DND-41 (cell line): ENCODE measurements at regions not wholly inside any gene's neighbourhood (a gene's known extent, or its start where the extent isn't known, plus 50 kb on each side); places are given as distances from the start of the nearest gene placed in this dataset.
"Not testable (repeated sequence)": the region's sequence is repeated elsewhere in the genome, so short reads cannot be mapped to it uniquely, and the experiment has no call there.

Source experiments
- ATAC-seq: fragments of 200-7000 bp; cut with Tn5 transposase; 3 replicates; pipeline ENCODE4 v1.9.1; 2021; ENCODE audit warnings: low read depth; ENCODE audit not compliant: insufficient read depth
- DNase-seq: peaks from one replicate; pipeline ENCODE4 v3.0.0-alpha.2; 2020
- H2AFZ ChIP-seq: 2 replicates; pipeline ENCODE4 v1.6.0; 2012; ENCODE audit warnings: low read depth, low read length
- H3K27ac ChIP-seq: 2 replicates; pipeline ENCODE4 v1.5.1; 2012; ENCODE audit warnings: low read length, inconsistent platforms
- H3K27me3 ChIP-seq: fragments of 200-600 bp; sonication (generic); 2 replicates; pipeline ENCODE4 v1.6.0; 2012; ENCODE audit warnings: low read length, mild to moderate bottlenecking, inconsistent platforms; ENCODE audit not compliant: insufficient read depth, poor library complexity
- H3K36me3 ChIP-seq: 2 replicates; pipeline ENCODE4 v1.5.1; 2012; ENCODE audit warnings: low read length, inconsistent platforms; ENCODE audit not compliant: insufficient read depth
- H3K4me1 ChIP-seq: 2 replicates; pipeline ENCODE4 v1.5.1; 2012; ENCODE audit warnings: mild to moderate bottlenecking, low read length; ENCODE audit not compliant: insufficient read depth
- H3K4me2 ChIP-seq: 2 replicates; pipeline ENCODE4 v1.6.0; 2012; ENCODE audit warnings: mild to moderate bottlenecking, moderate library complexity, low read length, inconsistent platforms; ENCODE audit not compliant: insufficient read depth
- H3K4me3 ChIP-seq, 2 experiments: fragments of 200-600 bp in 1 of 2; shearing (Covaris generic) in 1 of 2; 2 replicates each; pipeline ENCODE4 v1.5.1; 2012 to 2016; ENCODE audit warnings: inconsistent platforms in 2 of 2, low read length in 2 of 2, mild to moderate bottlenecking in 2 of 2, low read depth in 1 of 2, moderate library complexity in 1 of 2
- H3K79me2 ChIP-seq: 2 replicates; pipeline ENCODE4 v1.6.0; 2012; ENCODE audit warnings: low read length, inconsistent platforms; ENCODE audit not compliant: insufficient read depth
- H3K9ac ChIP-seq: 2 replicates; pipeline ENCODE4 v1.6.0; 2012; ENCODE audit warnings: low read depth, mild to moderate bottlenecking, inconsistent platforms, low read length, moderate library complexity
- H3K9me3 ChIP-seq: 2 replicates; pipeline ENCODE4 v1.5.1; 2012; ENCODE audit warnings: low read length, moderate library complexity, mild to moderate bottlenecking, inconsistent platforms; ENCODE audit not compliant: insufficient read depth, severe bottlenecking
- H4K20me1 ChIP-seq: 2 replicates; pipeline ENCODE4 v1.6.0; 2012; ENCODE audit warnings: low read length; ENCODE audit not compliant: insufficient read depth
- EZH2 ChIP-seq: IDR thresholded peaks from 3 replicates; pipeline ENCODE4 v1.6.1; 2012; ENCODE audit warnings: borderline replicate concordance, low read depth, mild to moderate bottlenecking, moderate library complexity, low read length, inconsistent platforms; ENCODE audit not compliant: severe bottlenecking
- TF ChIP-seq, protein P1 (sequence below): IDR thresholded peaks from 2 replicates; pipeline ENCODE4 v1.5.1; 2012; ENCODE audit warnings: borderline replicate concordance, low read length, moderate library complexity, mild to moderate bottlenecking; ENCODE audit not compliant: poor library complexity, severe bottlenecking; ENCODE audit errors: extremely low read depth

DNA sequence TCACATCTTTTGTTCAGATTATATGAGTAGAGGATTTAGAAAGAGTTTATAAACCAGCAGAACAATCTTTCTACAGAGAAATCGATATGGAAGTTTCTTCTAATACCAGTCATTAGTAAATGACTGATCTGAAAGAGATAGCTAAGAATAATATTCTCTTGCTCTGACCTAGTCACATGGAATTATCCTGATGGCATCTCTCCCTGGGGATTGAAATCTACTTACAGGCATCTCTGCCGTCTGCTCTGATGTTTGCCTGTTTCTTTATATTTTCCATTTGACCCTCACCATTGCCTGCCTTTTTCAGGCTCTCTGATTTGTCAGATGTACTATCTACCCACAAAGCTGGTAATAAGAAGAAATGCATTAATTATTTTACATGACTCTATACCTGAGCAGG, 1157.3 kb downstream of the PCDH7 start:
- TF ChIP-seq EZH2, result no peak
- TF ChIP-seq, protein P1, sequence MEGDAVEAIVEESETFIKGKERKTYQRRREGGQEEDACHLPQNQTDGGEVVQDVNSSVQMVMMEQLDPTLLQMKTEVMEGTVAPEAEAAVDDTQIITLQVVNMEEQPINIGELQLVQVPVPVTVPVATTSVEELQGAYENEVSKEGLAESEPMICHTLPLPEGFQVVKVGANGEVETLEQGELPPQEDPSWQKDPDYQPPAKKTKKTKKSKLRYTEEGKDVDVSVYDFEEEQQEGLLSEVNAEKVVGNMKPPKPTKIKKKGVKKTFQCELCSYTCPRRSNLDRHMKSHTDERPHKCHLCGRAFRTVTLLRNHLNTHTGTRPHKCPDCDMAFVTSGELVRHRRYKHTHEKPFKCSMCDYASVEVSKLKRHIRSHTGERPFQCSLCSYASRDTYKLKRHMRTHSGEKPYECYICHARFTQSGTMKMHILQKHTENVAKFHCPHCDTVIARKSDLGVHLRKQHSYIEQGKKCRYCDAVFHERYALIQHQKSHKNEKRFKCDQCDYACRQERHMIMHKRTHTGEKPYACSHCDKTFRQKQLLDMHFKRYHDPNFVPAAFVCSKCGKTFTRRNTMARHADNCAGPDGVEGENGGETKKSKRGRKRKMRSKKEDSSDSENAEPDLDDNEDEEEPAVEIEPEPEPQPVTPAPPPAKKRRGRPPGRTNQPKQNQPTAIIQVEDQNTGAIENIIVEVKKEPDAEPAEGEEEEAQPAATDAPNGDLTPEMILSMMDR, result no peak
- Histone ChIP-seq H3K9ac (no peak overlapping the region), H4K20me1 (no peaks in the 10 kb centered on the region), H3K4me2 (no peak overlapping the region), H2AFZ (no peak overlapping the region), H3K4me3 (no peak overlapping the region), H3K36me3 (no peaks in the 10 kb centered on the region), H3K4me1 (no peaks in the 10 kb centered on the region), H3K79me2 (no peaks in the 10 kb centered on the region), H3K27me3 (no peaks in the 10 kb centered on the region), H3K9me3 (no peaks in the 10 kb centered on the region), H3K27ac (no peak overlapping the region)
- DNase-seq (no peak), ATAC-seq (no peak)

DNA sequence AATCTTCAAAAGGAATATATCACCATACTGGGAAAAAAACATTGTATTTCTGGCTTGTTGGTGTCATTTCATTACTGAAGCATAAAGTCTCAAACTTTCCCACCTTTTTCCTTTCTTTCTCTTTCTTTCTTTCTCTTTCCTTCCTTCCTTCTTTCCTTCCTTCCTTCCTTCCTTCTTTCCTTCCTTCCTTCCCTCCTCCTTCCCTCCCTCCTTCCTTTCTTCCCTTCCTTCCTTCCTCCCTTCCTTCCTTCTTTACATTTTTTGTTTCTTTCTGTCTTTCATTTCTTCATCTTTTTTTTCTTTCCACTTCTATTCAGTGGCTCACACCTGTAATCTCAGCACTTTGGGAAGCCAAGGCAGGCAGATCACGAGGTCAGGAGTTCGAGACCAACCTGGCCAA, 1160.7 kb downstream of the PCDH7 start:
- not testable (repeated sequence) for H2AFZ ChIP-seq, H3K79me2 ChIP-seq, H3K36me3 ChIP-seq, DNase-seq, H3K27ac ChIP-seq, H3K9ac ChIP-seq, H3K4me2 ChIP-seq, H3K9me3 ChIP-seq, H3K27me3 ChIP-seq, H3K4me3 ChIP-seq, H4K20me1 ChIP-seq, H3K4me1 ChIP-seq, ATAC-seq

DNA sequence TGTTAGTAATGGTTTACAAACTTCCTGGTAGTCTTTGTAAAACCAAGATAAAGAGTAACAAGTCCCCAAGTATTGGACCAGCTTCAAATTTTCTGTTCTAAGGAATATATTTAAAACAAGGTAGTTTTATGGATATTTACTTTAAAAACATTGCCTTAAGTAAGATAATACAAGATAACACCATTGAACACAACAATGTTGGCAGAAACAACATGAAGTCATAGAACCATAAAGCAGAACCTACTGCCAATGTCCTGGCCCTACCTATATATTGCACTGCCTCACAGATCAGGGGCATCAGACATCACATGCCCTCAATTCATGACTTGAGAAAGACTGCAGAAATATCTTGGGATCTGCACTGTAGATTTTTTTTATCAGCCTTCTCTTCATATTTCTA, 1176.2 kb downstream of the PCDH7 start:
- Histone ChIP-seq H3K4me2 (no peak overlapping the region), H3K4me3 (no peak overlapping the region), H3K27ac (no peak overlapping the region), H3K9me3 (no peaks in the 10 kb centered on the region), H3K27me3 (no peaks in the 10 kb centered on the region), H3K9ac (no peak overlapping the region), H2AFZ (no peak overlapping the region), H3K36me3 (no peaks in the 10 kb centered on the region), H3K79me2 (no peaks in the 10 kb centered on the region), H3K4me1 (no peaks in the 10 kb centered on the region), H4K20me1 (no peaks in the 10 kb centered on the region)
- TF ChIP-seq EZH2, result no peak
- TF ChIP-seq, protein P1, result no peak
- DNase-seq, result no peak
- ATAC-seq, result no peak

DNA sequence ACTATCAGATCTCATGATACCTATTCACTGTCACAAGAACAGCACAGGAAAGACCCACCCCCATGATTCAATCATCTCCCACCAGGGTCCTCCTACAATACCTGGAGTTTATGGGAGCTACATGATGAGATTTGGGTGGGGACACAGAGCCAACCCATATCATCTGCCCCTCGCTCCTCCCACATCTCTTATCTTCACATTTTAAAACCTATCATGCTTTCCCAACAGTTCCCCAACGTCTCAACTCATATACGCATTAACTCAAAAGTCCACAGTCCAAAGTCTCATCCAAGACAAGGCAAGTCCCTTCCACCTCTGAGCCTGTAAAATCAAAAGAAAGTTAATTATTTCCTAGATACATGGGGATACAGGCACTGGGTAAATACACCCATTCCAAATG, 1185.2 kb downstream of the PCDH7 start:
- no peak overlapping the region for H3K9ac ChIP-seq
- H3K9me3 ChIP-seq, result no peaks in the 10 kb centered on the region
- H2AFZ ChIP-seq, result no peak overlapping the region
- H3K4me1 ChIP-seq, result no peaks in the 10 kb centered on the region
- no peak overlapping the region for H3K4me3 ChIP-seq
- TF ChIP-seq, protein P1, result no peak
- TF ChIP-seq EZH2, result no peak
- H3K79me2 ChIP-seq, result no peaks in the 10 kb centered on the region
- DNase-seq (no peak), ATAC-seq (no peak)
- no peak overlapping the region for H3K4me2 ChIP-seq
- H3K36me3 ChIP-seq, result no peaks in the 10 kb centered on the region
- H3K27ac ChIP-seq, result no peak overlapping the region
- no peaks in the 10 kb centered on the region for H3K27me3 ChIP-seq
- no peaks in the 10 kb centered on the region for H4K20me1 ChIP-seq
